Right atrium auricular region (tissue), 2 donors: ENCODE measurements at regions not wholly inside any gene's neighbourhood (a gene's known extent, or its start where the extent isn't known, plus 50 kb on each side); places are given as distances from the start of the nearest gene placed in this dataset.
A peak's percentile ranks its signal among the peaks of the same experiment; 100 is the strongest.

Experiments used
- DNase-seq: peaks from one replicate; pipeline ENCODE4 v3.0.0-alpha.2; 2019; ENCODE audit warnings: low spot score
- H3K27ac ChIP-seq, 2 donors: fragments of 200-600 bp; sonication (generic); 1 replicate in 1 of 2; 2 replicates in 1 of 2; pipeline ENCODE4 v1.5.1; 2016 to 2019
- H3K27me3 ChIP-seq, 2 donors: fragments of 200-600 bp; sonication (generic); one replicate each; pipeline versions ENCODE4 v1.5.1 to v1.6.0; 2017 to 2019
- H3K36me3 ChIP-seq: fragments of 200-600 bp; sonication (generic); one replicate; pipeline ENCODE4 v1.5.1; 2016
- H3K4me1 ChIP-seq, 2 donors: fragments of 200-600 bp; sonication (generic); one replicate each; pipeline versions ENCODE4 v1.5.1 to v1.6.0; 2017 to 2019
- H3K4me3 ChIP-seq, 2 donors: fragments of 200-600 bp; sonication (generic); 1 replicate in 1 of 2; 2 replicates in 1 of 2; pipeline ENCODE4 v1.5.1; 2017 to 2019; ENCODE audit warnings: mild to moderate bottlenecking in 1 of 2, moderate library complexity in 1 of 2
- H3K9me3 ChIP-seq, 2 donors: fragments of 200-600 bp; sonication (generic); one replicate each; pipeline ENCODE4 v1.5.1; 2019
- CTCF ChIP-seq, 2 donors: fragments of 200-600 bp; sonication (generic); IDR thresholded peaks; one replicate each; pipeline ENCODE4 v1.5.1; 2019; ENCODE audit warnings: antibody characterized with exemption in 2 of 2

- no peaks in the 10 kb centered on the region for H3K9me3 ChIP-seq
- H3K27me3 ChIP-seq = no peaks in the 10 kb centered on the region
- no peak for DNase-seq
- no peaks in the 10 kb centered on the region for H3K36me3 ChIP-seq
- TF ChIP-seq CTCF (IDR thresholded peaks at IDR 0.05) = no peak
- H3K4me3 ChIP-seq = no peak overlapping the region
- H3K27ac ChIP-seq = peak overlapping the region in 1 of 2 donors; percentile 29
- H3K4me1 ChIP-seq = peaks cover 0 to 3% of the 10 kb centered on the region in 2 donors
These were observed 251.0 kb upstream of the TCF21 start for GRCh38 chr6:133637874-133638273.

GRCh38 chr6:133641104-133641503, 247.8 kb upstream of the TCF21 start:
- no peak for DNase-seq
- Histone ChIP-seq H3K4me1 (peaks cover 0 to 3% of the 10 kb centered on the region in 2 donors), H3K27ac (no peak overlapping the region), H3K9me3 (no peaks in the 10 kb centered on the region), H3K27me3 (no peaks in the 10 kb centered on the region), H3K36me3 (no peaks in the 10 kb centered on the region), H3K4me3 (no peak overlapping the region)
- no peak for TF ChIP-seq CTCF (IDR thresholded peaks at IDR 0.05)

- H3K4me3 ChIP-seq = no peak overlapping the region
- no peak for DNase-seq
- H3K4me1 ChIP-seq = peaks cover 0 to 3% of the 10 kb centered on the region in 2 donors
- no peak for TF ChIP-seq CTCF (IDR thresholded peaks at IDR 0.05)
- no peaks in the 10 kb centered on the region for H3K9me3 ChIP-seq
- no peak overlapping the region for H3K27ac ChIP-seq
- no peaks in the 10 kb centered on the region for H3K27me3 ChIP-seq
- no peaks in the 10 kb centered on the region for H3K36me3 ChIP-seq
These were observed 244.4 kb upstream of the TCF21 start for GRCh38 chr6:133644548-133644891.

GRCh38 chr6:133644892-133645619, 243.9 kb upstream of the TCF21 start:
- TF ChIP-seq CTCF (IDR thresholded peaks at IDR 0.05) = no peak
- DNase-seq = no peak
- no peaks in the 10 kb centered on the region for H3K9me3 ChIP-seq
- no peak overlapping the region for H3K4me3 ChIP-seq
- H3K27me3 ChIP-seq = no peaks in the 10 kb centered on the region
- H3K27ac ChIP-seq = no peak overlapping the region
- H3K4me1 ChIP-seq = peaks cover 0 to 3% of the 10 kb centered on the region in 2 donors
- H3K36me3 ChIP-seq = no peaks in the 10 kb centered on the region

GRCh38 chr6:133645966-133646740, 242.8 kb upstream of the TCF21 start:
- no peak for TF ChIP-seq CTCF (IDR thresholded peaks at IDR 0.05)
- no peak overlapping the region for H3K4me3 ChIP-seq
- H3K27ac ChIP-seq = no peak overlapping the region

More at GRCh38 chr6:133645966-133646740, 242.8 kb upstream of the TCF21 start:
- no peaks in the 10 kb centered on the region for H3K27me3 ChIP-seq
- H3K4me1 ChIP-seq = peaks cover 0 to 3% of the 10 kb centered on the region in 2 donors
- no peaks in the 10 kb centered on the region for H3K9me3 ChIP-seq
- DNase-seq = no peak
- no peaks in the 10 kb centered on the region for H3K36me3 ChIP-seq
